Mesothelial cell of epicardium (in vitro differentiated cells): ENCODE measurements at regions not wholly inside any gene's neighbourhood (a gene's known extent, or its start where the extent isn't known, plus 50 kb on each side); places are given as distances from the start of the nearest gene placed in this dataset.

Source experiments
- DNase-seq, 2 experiments: peaks; one replicate each; pipeline ENCODE4 v3.0.0; 2021; ENCODE audit warnings: low spot score in 2 of 2; ENCODE audit not compliant: unreplicated experiment in 2 of 2
- H3K27ac Mint-ChIP-seq: 2 replicates; pipeline ENCODE4 v1.8.0; 2021; ENCODE audit warnings: mixed read lengths
- H3K27me3 Mint-ChIP-seq: 2 replicates; pipeline ENCODE4 v1.8.0; 2021; ENCODE audit warnings: low read depth, mixed read lengths
- H3K36me3 Mint-ChIP-seq: 2 replicates; pipeline ENCODE4 v1.8.0; 2021; ENCODE audit warnings: mixed read lengths
- H3K4me1 Mint-ChIP-seq: 2 replicates; pipeline ENCODE4 v1.8.0; 2021; ENCODE audit warnings: mixed read lengths
- H3K4me3 Mint-ChIP-seq: 2 replicates; pipeline ENCODE4 v1.8.0; 2021; ENCODE audit warnings: mild to moderate bottlenecking, moderate library complexity, mixed read lengths
- H3K9me3 Mint-ChIP-seq: 2 replicates; pipeline ENCODE4 v1.8.0; 2021; ENCODE audit warnings: mixed read lengths
- CTCF ChIP-seq: fragments of 200-600 bp; sonication (generic); IDR thresholded peaks from one replicate; pipeline ENCODE4 v1.5.0; 2021; ENCODE audit warnings: antibody characterized with exemption; ENCODE audit not compliant: unreplicated experiment

- peaks cover 17% of the 10 kb centered on the region for H3K9me3 Mint-ChIP-seq
- DNase-seq: no peak
- H3K27ac Mint-ChIP-seq: no peak overlapping the region
- peaks cover 2% of the 10 kb centered on the region for H3K36me3 Mint-ChIP-seq
- no peak overlapping the region for H3K4me3 Mint-ChIP-seq
- TF ChIP-seq CTCF: no peak
- H3K27me3 Mint-ChIP-seq: peaks cover 3% of the 10 kb centered on the region
- peaks cover 32% of the 10 kb centered on the region for H3K4me1 Mint-ChIP-seq
These were observed 50.4 kb upstream of the APCDD1L start for GRCh38 chr20:58565461-58566175.
